ENCODE measurements at regions not wholly inside any gene's neighbourhood (a gene's known extent, or its start where the extent isn't known, plus 50 kb on each side); places are given as distances from the start of the nearest gene placed in this dataset.

DNA sequence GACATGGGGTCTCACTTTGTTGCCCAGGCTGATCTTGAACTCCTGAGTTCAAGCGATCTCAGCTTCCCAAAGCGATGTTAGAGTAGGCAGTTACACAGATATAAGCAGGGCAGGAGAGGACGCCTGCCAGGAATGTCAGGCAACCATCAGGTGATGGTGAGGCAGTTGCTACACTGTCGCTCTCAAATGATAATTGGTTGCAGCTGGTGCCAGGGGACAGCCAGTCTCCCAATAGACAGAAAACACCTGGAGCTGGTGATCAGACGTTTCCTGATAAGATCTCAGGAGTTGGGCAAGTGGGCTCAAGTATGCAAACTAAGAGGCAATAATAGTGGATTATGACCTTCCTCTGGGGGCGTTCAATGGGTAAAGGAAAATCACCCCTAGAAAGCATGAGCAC lies 163.1 kb upstream of the RGPD4 start:
- TF ChIP-seq POLR2AphosphoS5 (IDR thresholded peaks at IDR 0.05): no peak
- TF ChIP-seq, protein P1, sequence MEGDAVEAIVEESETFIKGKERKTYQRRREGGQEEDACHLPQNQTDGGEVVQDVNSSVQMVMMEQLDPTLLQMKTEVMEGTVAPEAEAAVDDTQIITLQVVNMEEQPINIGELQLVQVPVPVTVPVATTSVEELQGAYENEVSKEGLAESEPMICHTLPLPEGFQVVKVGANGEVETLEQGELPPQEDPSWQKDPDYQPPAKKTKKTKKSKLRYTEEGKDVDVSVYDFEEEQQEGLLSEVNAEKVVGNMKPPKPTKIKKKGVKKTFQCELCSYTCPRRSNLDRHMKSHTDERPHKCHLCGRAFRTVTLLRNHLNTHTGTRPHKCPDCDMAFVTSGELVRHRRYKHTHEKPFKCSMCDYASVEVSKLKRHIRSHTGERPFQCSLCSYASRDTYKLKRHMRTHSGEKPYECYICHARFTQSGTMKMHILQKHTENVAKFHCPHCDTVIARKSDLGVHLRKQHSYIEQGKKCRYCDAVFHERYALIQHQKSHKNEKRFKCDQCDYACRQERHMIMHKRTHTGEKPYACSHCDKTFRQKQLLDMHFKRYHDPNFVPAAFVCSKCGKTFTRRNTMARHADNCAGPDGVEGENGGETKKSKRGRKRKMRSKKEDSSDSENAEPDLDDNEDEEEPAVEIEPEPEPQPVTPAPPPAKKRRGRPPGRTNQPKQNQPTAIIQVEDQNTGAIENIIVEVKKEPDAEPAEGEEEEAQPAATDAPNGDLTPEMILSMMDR (IDR thresholded peaks at IDR 0.05): no peak
- TF ChIP-seq POLR2A (IDR thresholded peaks at IDR 0.05; ENCODE audit: low read depth): no peak

Data from esophagus muscularis mucosa (tissue), 3 donors.